HEK293 (cell line): ENCODE measurements at regions not wholly inside any gene's neighbourhood (a gene's known extent, or its start where the extent isn't known, plus 50 kb on each side); places are given as distances from the start of the nearest gene placed in this dataset.

ENCODE experiments used
- CTCF ChIA-PET: fragments of 350-600 bp; formaldehyde crosslinking; extraction: SDS; loops from one replicate; lab custom pipeline; 2021; ENCODE audit warnings: antibody characterized with exemption; lab: Yijun Ruan, JAX
- POLR2A ChIA-PET: fragments of 300-600 bp; formaldehyde crosslinking; extraction: SDS; loops from one replicate; lab custom pipeline; 2020; ENCODE audit warnings: antibody characterized with exemption, inconsistent platforms; lab: Yijun Ruan, JAX
- H3K27ac ChIP-seq: fragments of 200-500 bp; sonication (Bioruptor generic); 2 replicates; pipeline ENCODE4 v1.5.1; 2014; ENCODE audit warnings: low read depth, low read length, control low read depth, inconsistent platforms; ENCODE audit errors: extremely low read depth
- H3K36me3 ChIP-seq, 2 experiments: fragments of 200-500 bp in 1 of 2; sonication (Bioruptor generic) in 1 of 2; 1 replicate in 1 of 2; 2 replicates in 1 of 2; pipeline ENCODE4 v1.5.1; 2014 to 2017; ENCODE audit warnings: inconsistent platforms in 2 of 2, low read length in 2 of 2; ENCODE audit not compliant: control insufficient read depth in 2 of 2, insufficient read depth in 1 of 2
- H3K4me1 ChIP-seq: fragments of 200-500 bp; sonication (Bioruptor generic); 2 replicates; pipeline ENCODE4 v1.5.1; 2014; ENCODE audit warnings: mild to moderate bottlenecking, low read length, inconsistent platforms; ENCODE audit not compliant: control insufficient read depth, insufficient read depth
- H3K4me3 ChIP-seq: 2 replicates; pipeline ENCODE4 v1.5.1; 2011; ENCODE audit warnings: low read depth, mild to moderate bottlenecking, control low read depth, low read length, moderate library complexity
- H3K9me3 ChIP-seq: fragments of 200-500 bp; sonication (Bioruptor generic); 2 replicates; pipeline ENCODE4 v1.5.1; 2014; ENCODE audit warnings: low read depth, low read length, inconsistent platforms; ENCODE audit not compliant: control insufficient read depth, insufficient read depth
- KLF10 ChIP-seq: fragments of 450-650 bp; IDR thresholded peaks from 2 replicates; pipeline ENCODE4 v1.5.1; 2018; ENCODE audit warnings: missing biosample characterization, mild to moderate bottlenecking, missing genetic modification characterization
- KLF16 ChIP-seq: fragments of 450-650 bp; formaldehyde crosslinking; IDR thresholded peaks from 2 replicates; pipeline ENCODE4 v1.5.1; 2017; ENCODE audit warnings: missing biosample characterization, missing genetic modification characterization
- OSR2 ChIP-seq: fragments of 450-650 bp; formaldehyde crosslinking; IDR thresholded peaks from 2 replicates; pipeline ENCODE4 v1.5.1; 2016; ENCODE audit warnings: missing biosample characterization, missing genetic modification characterization
- SCRT1 ChIP-seq: fragments of 450-650 bp; formaldehyde crosslinking; IDR thresholded peaks from 2 replicates; pipeline ENCODE4 v1.5.1; 2016; ENCODE audit warnings: missing biosample characterization, missing genetic modification characterization, borderline replicate concordance
- SCRT2 ChIP-seq: fragments of 450-650 bp; formaldehyde crosslinking; IDR thresholded peaks from 2 replicates; pipeline ENCODE4 v1.5.1; 2016; ENCODE audit warnings: missing biosample characterization, missing genetic modification characterization
- TRIM28 ChIP-seq: IDR thresholded peaks from 2 replicates; pipeline ENCODE4 v1.6.1; 2011; ENCODE audit warnings: low read length, control low read depth, borderline replicate concordance
- ZEB2 ChIP-seq: fragments of 450-650 bp; formaldehyde crosslinking; IDR thresholded peaks from 2 replicates; pipeline ENCODE4 v1.5.1; 2016; ENCODE audit warnings: missing biosample characterization, missing genetic modification characterization
- ZNF16 ChIP-seq: fragments of 450-650 bp; formaldehyde crosslinking; IDR thresholded peaks from 2 replicates; pipeline ENCODE4 v1.5.1; 2016; ENCODE audit warnings: low read depth, missing biosample characterization, missing genetic modification characterization
- ZNF24 ChIP-seq: fragments of 450-650 bp; formaldehyde crosslinking; IDR thresholded peaks from 2 replicates; pipeline ENCODE4 v1.5.1; 2016; ENCODE audit warnings: missing biosample characterization, missing genetic modification characterization
- ZNF266 ChIP-seq: fragments of 450-650 bp; formaldehyde crosslinking; IDR thresholded peaks from 2 replicates; pipeline ENCODE4 v1.5.1; 2016; ENCODE audit warnings: missing biosample characterization, missing genetic modification characterization, low read depth
- ZNF335 ChIP-seq: fragments of 450-650 bp; formaldehyde crosslinking; conservative IDR thresholded peaks from 2 replicates; pipeline ENCODE4 v1.5.1; 2016; ENCODE audit warnings: missing biosample characterization, missing genetic modification characterization
- ZNF391 ChIP-seq: fragments of 450-650 bp; formaldehyde crosslinking; IDR thresholded peaks from 2 replicates; pipeline ENCODE4 v1.5.1; 2016; ENCODE audit warnings: low read depth, missing biosample characterization, missing genetic modification characterization, borderline replicate concordance
- ZNF48 ChIP-seq: fragments of 450-650 bp; formaldehyde crosslinking; IDR thresholded peaks from 2 replicates; pipeline ENCODE4 v1.5.1; 2016; ENCODE audit warnings: missing biosample characterization, missing genetic modification characterization
- ZNF629 ChIP-seq: fragments of 450-650 bp; formaldehyde crosslinking; IDR thresholded peaks from 2 replicates; pipeline ENCODE4 v1.5.1; 2017; ENCODE audit warnings: missing biosample characterization, missing genetic modification characterization
- ZNF664 ChIP-seq: fragments of 450-650 bp; formaldehyde crosslinking; IDR thresholded peaks from 2 replicates; pipeline ENCODE4 v1.5.1; 2016; ENCODE audit warnings: missing biosample characterization, missing genetic modification characterization
- TF ChIP-seq, protein P1 (sequence below): fragments of 450-650 bp; formaldehyde crosslinking; IDR thresholded peaks from 2 replicates; pipeline ENCODE4 v1.5.0; 2017; ENCODE audit warnings: missing biosample characterization, missing genetic modification characterization, borderline replicate concordance
- TF ChIP-seq, protein P2 (sequence below): fragments of 450-650 bp; formaldehyde crosslinking; IDR thresholded peaks from 2 replicates; pipeline ENCODE4 v1.5.1; 2016; ENCODE audit warnings: missing biosample characterization, missing genetic modification characterization
- TF ChIP-seq, protein P3 (sequence below): fragments of 450-650 bp; formaldehyde crosslinking; IDR thresholded peaks from 2 replicates; pipeline ENCODE4 v1.5.1; 2017; ENCODE audit warnings: missing biosample characterization, missing genetic modification characterization
- TF ChIP-seq, protein P4 (sequence below): fragments of 450-650 bp; formaldehyde crosslinking; IDR thresholded peaks from 2 replicates; pipeline ENCODE4 v1.5.1; 2016; ENCODE audit warnings: missing biosample characterization, missing genetic modification characterization

DNA sequence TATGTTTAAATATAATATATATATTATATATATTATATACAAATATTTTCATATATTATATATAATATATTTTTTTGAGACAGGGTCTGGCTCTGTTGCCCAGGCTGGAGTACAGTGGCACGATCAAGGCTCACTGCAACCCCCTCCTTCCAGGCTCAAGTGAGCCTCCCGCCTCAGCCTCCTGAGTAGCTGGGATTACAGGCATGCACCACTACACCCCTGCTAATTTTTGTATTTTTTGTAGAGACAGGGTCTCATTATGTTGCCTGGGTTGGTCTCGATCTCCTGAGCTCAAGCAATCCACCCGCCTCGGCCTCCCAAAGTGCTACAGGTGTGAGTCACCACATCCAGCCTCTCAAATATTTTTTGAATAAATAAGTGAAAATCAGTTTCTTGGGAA lies 215.5 kb downstream of the GATA3 start:
- Histone ChIP-seq H3K9me3 (no peaks in the 10 kb centered on the region), H3K36me3 (no peaks in the 10 kb centered on the region), H3K4me3 (no peak overlapping the region), H3K4me1 (peaks cover 16% of the 10 kb centered on the region), H3K27ac (no peak overlapping the region)
- CTCF ChIA-PET: no interaction called here
- TF ChIP-seq, protein P1, sequence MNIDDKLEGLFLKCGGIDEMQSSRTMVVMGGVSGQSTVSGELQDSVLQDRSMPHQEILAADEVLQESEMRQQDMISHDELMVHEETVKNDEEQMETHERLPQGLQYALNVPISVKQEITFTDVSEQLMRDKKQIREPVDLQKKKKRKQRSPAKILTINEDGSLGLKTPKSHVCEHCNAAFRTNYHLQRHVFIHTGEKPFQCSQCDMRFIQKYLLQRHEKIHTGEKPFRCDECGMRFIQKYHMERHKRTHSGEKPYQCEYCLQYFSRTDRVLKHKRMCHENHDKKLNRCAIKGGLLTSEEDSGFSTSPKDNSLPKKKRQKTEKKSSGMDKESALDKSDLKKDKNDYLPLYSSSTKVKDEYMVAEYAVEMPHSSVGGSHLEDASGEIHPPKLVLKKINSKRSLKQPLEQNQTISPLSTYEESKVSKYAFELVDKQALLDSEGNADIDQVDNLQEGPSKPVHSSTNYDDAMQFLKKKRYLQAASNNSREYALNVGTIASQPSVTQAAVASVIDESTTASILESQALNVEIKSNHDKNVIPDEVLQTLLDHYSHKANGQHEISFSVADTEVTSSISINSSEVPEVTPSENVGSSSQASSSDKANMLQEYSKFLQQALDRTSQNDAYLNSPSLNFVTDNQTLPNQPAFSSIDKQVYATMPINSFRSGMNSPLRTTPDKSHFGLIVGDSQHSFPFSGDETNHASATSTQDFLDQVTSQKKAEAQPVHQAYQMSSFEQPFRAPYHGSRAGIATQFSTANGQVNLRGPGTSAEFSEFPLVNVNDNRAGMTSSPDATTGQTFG: no peak
- TF ChIP-seq SCRT1 (tag by site-specific recombination): 0 out of 2 replicates have a peak, but pooled peaks have one; percentile 18
- no peak for TF ChIP-seq ZNF48
- TF ChIP-seq, protein P2, sequence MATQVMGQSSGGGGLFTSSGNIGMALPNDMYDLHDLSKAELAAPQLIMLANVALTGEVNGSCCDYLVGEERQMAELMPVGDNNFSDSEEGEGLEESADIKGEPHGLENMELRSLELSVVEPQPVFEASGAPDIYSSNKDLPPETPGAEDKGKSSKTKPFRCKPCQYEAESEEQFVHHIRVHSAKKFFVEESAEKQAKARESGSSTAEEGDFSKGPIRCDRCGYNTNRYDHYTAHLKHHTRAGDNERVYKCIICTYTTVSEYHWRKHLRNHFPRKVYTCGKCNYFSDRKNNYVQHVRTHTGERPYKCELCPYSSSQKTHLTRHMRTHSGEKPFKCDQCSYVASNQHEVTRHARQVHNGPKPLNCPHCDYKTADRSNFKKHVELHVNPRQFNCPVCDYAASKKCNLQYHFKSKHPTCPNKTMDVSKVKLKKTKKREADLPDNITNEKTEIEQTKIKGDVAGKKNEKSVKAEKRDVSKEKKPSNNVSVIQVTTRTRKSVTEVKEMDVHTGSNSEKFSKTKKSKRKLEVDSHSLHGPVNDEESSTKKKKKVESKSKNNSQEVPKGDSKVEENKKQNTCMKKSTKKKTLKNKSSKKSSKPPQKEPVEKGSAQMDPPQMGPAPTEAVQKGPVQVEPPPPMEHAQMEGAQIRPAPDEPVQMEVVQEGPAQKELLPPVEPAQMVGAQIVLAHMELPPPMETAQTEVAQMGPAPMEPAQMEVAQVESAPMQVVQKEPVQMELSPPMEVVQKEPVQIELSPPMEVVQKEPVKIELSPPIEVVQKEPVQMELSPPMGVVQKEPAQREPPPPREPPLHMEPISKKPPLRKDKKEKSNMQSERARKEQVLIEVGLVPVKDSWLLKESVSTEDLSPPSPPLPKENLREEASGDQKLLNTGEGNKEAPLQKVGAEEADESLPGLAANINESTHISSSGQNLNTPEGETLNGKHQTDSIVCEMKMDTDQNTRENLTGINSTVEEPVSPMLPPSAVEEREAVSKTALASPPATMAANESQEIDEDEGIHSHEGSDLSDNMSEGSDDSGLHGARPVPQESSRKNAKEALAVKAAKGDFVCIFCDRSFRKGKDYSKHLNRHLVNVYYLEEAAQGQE (tag by site-specific recombination): no peak
- TF ChIP-seq ZNF16 (tag by site-specific recombination): no peak
- 0 out of 2 replicates have a peak, but pooled peaks have one; percentile 41 for TF ChIP-seq SCRT2 (tag by site-specific recombination)
- POLR2A ChIA-PET: no interaction called here

DNA sequence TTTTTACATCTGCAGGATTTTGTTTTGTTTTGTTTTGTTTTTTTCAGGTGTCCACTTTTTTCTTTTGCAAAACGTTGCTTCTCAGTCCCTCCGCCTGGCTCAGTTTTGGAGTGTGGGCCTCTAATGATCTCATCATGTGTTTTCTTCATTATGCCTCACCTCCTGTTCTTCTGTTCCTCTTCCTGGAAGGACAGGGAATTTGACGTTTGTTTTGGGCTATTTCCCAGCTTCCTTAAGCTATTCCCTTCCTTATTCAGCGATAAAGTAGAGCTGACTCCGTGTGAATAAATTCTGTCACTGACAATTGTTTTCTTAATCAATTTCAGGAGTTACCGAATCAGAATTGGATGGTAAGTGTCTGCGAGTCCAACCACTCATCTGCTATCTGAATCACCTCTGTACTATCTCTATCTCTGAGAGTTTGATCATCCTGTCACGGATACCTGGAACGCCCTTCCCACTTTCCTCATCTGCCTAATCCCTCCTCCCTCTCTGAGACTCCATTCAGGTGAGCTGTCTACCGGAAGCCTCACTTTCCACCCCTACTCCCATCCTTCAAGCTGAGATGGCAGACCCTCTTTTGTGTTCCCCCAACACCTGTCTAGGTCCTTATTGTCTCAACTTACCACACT lies 218.4 kb downstream of the GATA3 start:
- Histone ChIP-seq H3K4me1 (peaks cover 16% of the 10 kb centered on the region), H3K36me3 (no peaks in the 10 kb centered on the region), H3K27ac (peak overlapping the region; percentile 10; the same call in 1 of the 2 replicates), H3K9me3 (no peaks in the 10 kb centered on the region), H3K4me3 (no peak overlapping the region)
- ChIA-PET POLR2A (interaction anchor here (0.7 kb wide), 1 partner anchor 931 kb away, joined by 3 read pairs; no protein-coding TSS in a partner anchor), CTCF (interaction anchor here (0.6 kb wide), 1 partner anchor 210 kb away, joined by 7 read pairs; no protein-coding TSS in a partner anchor)
- TF ChIP-seq, protein P3, sequence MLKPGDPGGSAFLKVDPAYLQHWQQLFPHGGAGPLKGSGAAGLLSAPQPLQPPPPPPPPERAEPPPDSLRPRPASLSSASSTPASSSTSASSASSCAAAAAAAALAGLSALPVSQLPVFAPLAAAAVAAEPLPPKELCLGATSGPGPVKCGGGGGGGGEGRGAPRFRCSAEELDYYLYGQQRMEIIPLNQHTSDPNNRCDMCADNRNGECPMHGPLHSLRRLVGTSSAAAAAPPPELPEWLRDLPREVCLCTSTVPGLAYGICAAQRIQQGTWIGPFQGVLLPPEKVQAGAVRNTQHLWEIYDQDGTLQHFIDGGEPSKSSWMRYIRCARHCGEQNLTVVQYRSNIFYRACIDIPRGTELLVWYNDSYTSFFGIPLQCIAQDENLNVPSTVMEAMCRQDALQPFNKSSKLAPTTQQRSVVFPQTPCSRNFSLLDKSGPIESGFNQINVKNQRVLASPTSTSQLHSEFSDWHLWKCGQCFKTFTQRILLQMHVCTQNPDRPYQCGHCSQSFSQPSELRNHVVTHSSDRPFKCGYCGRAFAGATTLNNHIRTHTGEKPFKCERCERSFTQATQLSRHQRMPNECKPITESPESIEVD (tag by site-specific recombination): 0 out of 2 replicates have a peak, but pooled peaks have one; percentile 18
- TF ChIP-seq ZNF266 (tag by site-specific recombination) (no peak), TRIM28 (0 out of 2 replicates have a peak, but pooled peaks have one; percentile 18)
- TF ChIP-seq, protein P4, sequence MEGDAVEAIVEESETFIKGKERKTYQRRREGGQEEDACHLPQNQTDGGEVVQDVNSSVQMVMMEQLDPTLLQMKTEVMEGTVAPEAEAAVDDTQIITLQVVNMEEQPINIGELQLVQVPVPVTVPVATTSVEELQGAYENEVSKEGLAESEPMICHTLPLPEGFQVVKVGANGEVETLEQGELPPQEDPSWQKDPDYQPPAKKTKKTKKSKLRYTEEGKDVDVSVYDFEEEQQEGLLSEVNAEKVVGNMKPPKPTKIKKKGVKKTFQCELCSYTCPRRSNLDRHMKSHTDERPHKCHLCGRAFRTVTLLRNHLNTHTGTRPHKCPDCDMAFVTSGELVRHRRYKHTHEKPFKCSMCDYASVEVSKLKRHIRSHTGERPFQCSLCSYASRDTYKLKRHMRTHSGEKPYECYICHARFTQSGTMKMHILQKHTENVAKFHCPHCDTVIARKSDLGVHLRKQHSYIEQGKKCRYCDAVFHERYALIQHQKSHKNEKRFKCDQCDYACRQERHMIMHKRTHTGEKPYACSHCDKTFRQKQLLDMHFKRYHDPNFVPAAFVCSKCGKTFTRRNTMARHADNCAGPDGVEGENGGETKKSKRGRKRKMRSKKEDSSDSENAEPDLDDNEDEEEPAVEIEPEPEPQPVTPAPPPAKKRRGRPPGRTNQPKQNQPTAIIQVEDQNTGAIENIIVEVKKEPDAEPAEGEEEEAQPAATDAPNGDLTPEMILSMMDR: no peak

DNA sequence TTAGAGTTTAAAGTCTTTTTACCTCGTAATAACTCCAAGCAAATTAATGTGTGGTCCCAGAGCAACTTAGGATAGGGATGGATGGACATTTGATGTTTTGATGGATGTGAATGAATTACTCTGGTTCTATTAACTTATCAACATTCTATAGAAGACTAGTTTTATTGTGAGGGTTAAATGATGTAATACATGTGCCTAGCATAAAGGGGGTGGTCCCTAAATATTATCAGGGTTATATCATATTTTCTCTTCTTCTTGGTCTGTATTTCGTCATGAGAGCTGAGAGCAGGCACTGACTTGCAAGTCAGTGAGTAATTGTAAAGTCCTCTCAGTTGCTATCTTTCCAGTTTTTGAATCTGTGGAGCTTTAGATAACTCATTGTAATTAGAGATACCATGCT lies 219.3 kb downstream of the GATA3 start:
- ChIA-PET CTCF (interaction anchor here (0.6 kb wide), 1 partner anchor 210 kb away, joined by 7 read pairs; no protein-coding TSS in a partner anchor), POLR2A (no interaction called here)
- Histone ChIP-seq H3K4me1 (peaks cover 16% of the 10 kb centered on the region), H3K4me3 (no peak overlapping the region), H3K27ac (no peak overlapping the region), H3K9me3 (no peaks in the 10 kb centered on the region), H3K36me3 (no peaks in the 10 kb centered on the region)
- TF ChIP-seq OSR2 (tag by site-specific recombination): peak; percentile 32; the same call in 1 of the 2 replicates
- peak; percentile 61; the same call in 1 of the 2 replicates for TF ChIP-seq ZNF664 (tag by site-specific recombination)
- TF ChIP-seq ZNF24 (tag by site-specific recombination): 0 out of 2 replicates have a peak, but pooled peaks have one; percentile 19
- TF ChIP-seq KLF10 (tag by site-specific recombination): peak; percentile 57
- no peak for TF ChIP-seq ZNF391
- peak; percentile 41; the same call in 1 of the 2 replicates for TF ChIP-seq KLF16 (tag by site-specific recombination)
- peak; percentile 74 for TF ChIP-seq ZEB2 (tag by site-specific recombination)
- peak; percentile 79 for TF ChIP-seq ZNF629 (tag by site-specific recombination)
- peak; percentile 26; the same call in 1 of the 2 replicates for TF ChIP-seq ZNF335 (tag by site-specific recombination)
- TF ChIP-seq, protein P3 (tag by site-specific recombination): 0 out of 2 replicates have a peak, but pooled peaks have one; percentile 53
